K562 (cell line): ENCODE measurements at regions not wholly inside any gene's neighbourhood (a gene's known extent, or its start where the extent isn't known, plus 50 kb on each side); places are given as distances from the start of the nearest gene placed in this dataset.
A peak's percentile ranks its signal among the peaks of the same experiment; 100 is the strongest.

Experiments
- ATAC-seq: fragments of 200-7000 bp; cut with Tn5 transposase; 3 replicates; pipeline ENCODE4 v1.9.1; 2020; ENCODE audit warnings: moderate library complexity
- BruUV-seq: library from RNA; stranded (reverse); fragments of 400-500 nt; replicated peaks from 2 replicates; lab custom pipeline; 2021; lab: Mats Ljungman, UMichigan
- CTCF ChIA-PET: fragments of 300-600 bp; formaldehyde crosslinking; extraction: SDS; loops from one replicate; lab custom pipeline; 2021; ENCODE audit warnings: low intra/inter-chr PET ratio; lab: Yijun Ruan, JAX
- POLR2A ChIA-PET: fragments of 300-600, 350-650 bp; sonication (Branson Sonifier 250); formaldehyde crosslinking; extraction: SDS; loops from one replicate; lab custom pipeline; 2021; ENCODE audit warnings: antibody characterized with exemption, inconsistent platforms; lab: Yijun Ruan, JAX
- DNase-seq, 4 experiments: peaks; one replicate each; pipeline versions ENCODE4 v3.0.0 to v3.0.0-alpha.2; 2011 to 2018; ENCODE audit warnings: low spot score in 3 of 4, mixed read lengths in 3 of 4; ENCODE audit errors: extremely low read depth in 1 of 4
- FAIRE-seq: peaks from 2 replicates; lab custom pipeline; 2011; peaks lifted over from hg19 to GRCh38; lab: Jason Lieb, UNC
- H2AFZ ChIP-seq: 2 replicates; pipeline ENCODE4 v1.6.0; 2011; ENCODE audit warnings: low read depth, low read length, control low read depth, inconsistent platforms
- H3K27ac ChIP-seq: fragments of 200-600 bp; 3 replicates; pipeline ENCODE4 v1.8.0; 2011; ENCODE audit warnings: low read depth, mild to moderate bottlenecking, control low read depth, inconsistent platforms, low read length, moderate library complexity, mixed read lengths; ENCODE audit errors: extremely low read depth
- H3K27me3 ChIP-seq, 2 experiments: fragments of 300-600 bp in 1 of 2; 2 replicates in 1 of 2; 3 replicates in 1 of 2; pipeline versions ENCODE4 v1.6.0 to v1.8.0; 2011; ENCODE audit warnings: inconsistent platforms in 2 of 2, low read length in 2 of 2, mild to moderate bottlenecking in 1 of 2, mixed read lengths in 1 of 2, moderate library complexity in 1 of 2; ENCODE audit not compliant: control insufficient read depth in 2 of 2, insufficient read depth in 2 of 2
- H3K36me3 ChIP-seq: fragments of 300-600 bp; 3 replicates; pipeline ENCODE4 v1.8.0; 2011; ENCODE audit warnings: mild to moderate bottlenecking, low read length, inconsistent platforms; ENCODE audit not compliant: control insufficient read depth, insufficient read depth
- H3K4me1 ChIP-seq, 2 experiments: fragments of 200-600 bp in 1 of 2; replicated peaks in 1 of 2; 2 replicates in 1 of 2; 3 replicates in 1 of 2; pipeline versions ENCODE4 v1.5.1 to v1.8.0; 2011; ENCODE audit warnings: inconsistent platforms in 2 of 2, low read length in 2 of 2, mild to moderate bottlenecking in 1 of 2, mixed read lengths in 1 of 2, moderate library complexity in 1 of 2; ENCODE audit not compliant: control insufficient read depth in 2 of 2, insufficient read depth in 2 of 2
- H3K4me2 ChIP-seq: 2 replicates; pipeline ENCODE4 v1.6.1; 2011; ENCODE audit warnings: low read length, control low read depth, inconsistent platforms, mixed read lengths; ENCODE audit not compliant: insufficient read depth
- H3K4me3 ChIP-seq: fragments of 200-600 bp; sonication (generic), shearing (Covaris generic); 2 replicates; pipeline ENCODE4 v1.5.1; 2016; ENCODE audit warnings: control low read depth, inconsistent platforms
- H3K79me2 ChIP-seq: fragments of 200-600 bp; 3 replicates; pipeline ENCODE4 v1.8.0; 2011; ENCODE audit warnings: low read length, inconsistent platforms; ENCODE audit not compliant: control insufficient read depth, insufficient read depth
- H3K9ac ChIP-seq, 2 experiments: 2 replicates each; pipeline versions ENCODE4 v1.6.0 to v1.6.1; 2011; ENCODE audit warnings: low read depth in 2 of 2, low read length in 2 of 2, control low read depth in 1 of 2, inconsistent platforms in 1 of 2, mild to moderate bottlenecking in 1 of 2, mixed read lengths in 1 of 2; ENCODE audit not compliant: insufficient read depth in 1 of 2
- H3K9me1 ChIP-seq: one replicate; pipeline ENCODE4 v1.6.0; 2011; ENCODE audit warnings: inconsistent platforms, mild to moderate bottlenecking, low read length, moderate library complexity; ENCODE audit not compliant: control insufficient read depth, insufficient read depth
- H3K9me3 ChIP-seq: replicated peaks from 2 replicates; pipeline ENCODE4 v1.5.1; 2011; ENCODE audit warnings: low read depth, low read length, inconsistent platforms; ENCODE audit not compliant: control insufficient read depth, insufficient read depth
- H4K20me1 ChIP-seq: replicated peaks from 2 replicates; pipeline ENCODE4 v1.6.1; 2011; ENCODE audit warnings: low read length, inconsistent platforms, mixed read lengths; ENCODE audit not compliant: control insufficient read depth, insufficient read depth
- DACH1 ChIP-seq: fragments of 450-650 bp; IDR thresholded peaks from 2 replicates; pipeline ENCODE4 v1.6.1; 2018; ENCODE audit not compliant: partially characterized antibody
- EP400 ChIP-seq: fragments of 450-650 bp; IDR thresholded peaks from 2 replicates; pipeline ENCODE4 v1.6.1; 2017; ENCODE audit warnings: antibody characterized with exemption, mild to moderate bottlenecking, moderate library complexity
- FOXP1 ChIP-seq: sonication (generic); formaldehyde crosslinking; IDR thresholded peaks from 2 replicates; pipeline ENCODE4 v1.8.0; 2022; ENCODE audit warnings: mild to moderate bottlenecking, missing genetic modification reagents
- RFX5 ChIP-seq: IDR thresholded peaks from 2 replicates; pipeline ENCODE4 v1.6.1; 2011; ENCODE audit warnings: low read depth, mild to moderate bottlenecking, improper control_type of control experiment, low read length
- SMAD4 ChIP-seq: fragments of 250-450 bp; sonication (Bioruptor Pico); conservative IDR thresholded peaks from 2 replicates; pipeline ENCODE4 v1.8.0; 2021; ENCODE audit warnings: inconsistent platforms, mild to moderate bottlenecking, moderate library complexity
- TCF15 ChIP-seq: fragments of 250-450 bp; sonication (Bioruptor Pico); IDR thresholded peaks from 2 replicates; pipeline ENCODE4 v1.8.0; 2022; ENCODE audit warnings: moderate library complexity, mild to moderate bottlenecking, inconsistent platforms
- ZNF311 ChIP-seq: fragments of 250-450 bp; sonication (Bioruptor Pico); IDR thresholded peaks from 2 replicates; pipeline ENCODE4 v1.4.0; 2020; ENCODE audit warnings: mild to moderate bottlenecking, moderate library complexity
- WGBS: fragments of 100-300 bp; shearing (Covaris generic); methylation state at CpG from one replicate; pipeline ENCODE4 v1.1.6; 2016; ENCODE audit warnings: low coverage, mixed read lengths; ENCODE audit not compliant: insufficient coverage; ENCODE audit errors: missing lambda C conversion rate; 5-methylcytosine and 5-hydroxymethylcytosine counted together
- in situ Hi-C: fragments of 300-500 bp; cut with MboI; formaldehyde crosslinking; loops from 4 replicates; pipeline ENCODE4 v1.15.0; 2018; ENCODE audit warnings: inconsistent platforms, mixed read lengths
- intact Hi-C: fragments of 100-400 bp; cut with micrococcal nuclease; formaldehyde crosslinking; loops from 2 replicates; pipeline ENCODE4 v1.14.2; 2022
- TF ChIP-seq, protein P1 (sequence below): sonication (generic); formaldehyde crosslinking; IDR thresholded peaks from 2 replicates; pipeline ENCODE4 v1.5.0; 2020; ENCODE audit warnings: missing genetic modification reagents

DNA sequence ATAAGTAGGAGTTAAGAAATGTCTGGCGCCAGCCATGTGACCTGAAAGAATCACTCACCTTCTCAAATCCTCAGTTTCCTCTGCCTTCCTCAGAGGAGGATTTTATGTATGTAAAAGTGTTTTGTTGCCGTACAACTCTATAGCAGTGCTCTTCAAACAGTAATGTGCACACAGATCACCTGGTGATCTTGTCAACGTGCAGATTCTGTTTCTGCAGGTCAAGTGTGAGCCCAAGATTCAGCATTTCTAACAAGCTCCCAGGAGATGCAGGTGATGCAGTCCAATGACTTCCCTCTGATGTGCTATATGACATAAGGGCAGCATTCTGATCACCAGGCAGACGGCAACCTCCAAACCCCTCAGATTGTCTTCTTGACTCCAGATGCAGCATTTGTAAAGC, 83.7 kb downstream of the CDC7 start (continued):
- no peak for TF ChIP-seq FOXP1 (CRISPR knock-in tag)

DNA sequence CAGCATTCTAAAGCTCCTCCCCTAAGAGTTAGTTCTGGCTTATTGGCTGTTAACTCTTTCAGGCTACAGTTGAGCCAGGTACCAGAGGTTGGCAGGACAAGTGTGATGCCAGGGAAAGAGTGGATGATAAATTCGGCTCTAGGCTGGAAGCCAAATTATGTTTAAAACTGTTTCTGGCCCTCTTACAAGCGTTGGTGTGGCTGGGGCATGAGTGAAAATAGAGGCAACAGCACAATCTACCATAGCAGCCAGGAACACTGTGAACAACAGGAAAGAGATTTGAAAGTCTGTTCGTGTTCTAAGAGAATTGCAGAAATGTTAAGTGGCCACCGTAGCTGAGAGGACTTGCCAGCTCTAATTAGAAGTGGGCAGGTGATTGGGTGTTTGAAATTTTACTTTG, 84.2 kb downstream of the CDC7 start:
- Histone ChIP-seq H3K9me1 (no peaks in the 10 kb centered on the region), H3K4me2 (no peak overlapping the region), H3K27me3 (no peaks in the 10 kb centered on the region), H2AFZ (peak overlapping the region; percentile 74), H3K9ac (no peak overlapping the region), H3K36me3 (no peaks in the 10 kb centered on the region), H4K20me1 (no peaks in the 10 kb centered on the region), H3K4me1 (peaks cover 0 to 3% of the 10 kb centered on the region in 2 experiments; a peak in 1 of 5 replicates), H3K79me2 (no peaks in the 10 kb centered on the region), H3K9me3 (no peaks in the 10 kb centered on the region), H3K4me3 (no peak overlapping the region), H3K27ac (no peak overlapping the region)
- in situ Hi-C loops: no loop called here
- FAIRE-seq (no peak), ATAC-seq (no peak), DNase-seq (no peak)
- ChIA-PET POLR2A (no interaction called here), CTCF (no interaction called here)
- TF ChIP-seq ZNF311 (CRISPR knock-in tag) (no peak), DACH1 (no peak), SMAD4 (no peak), TCF15 (CRISPR knock-in tag) (no peak), EP400 (no peak), RFX5 (no peak)
- TF ChIP-seq, protein P1, sequence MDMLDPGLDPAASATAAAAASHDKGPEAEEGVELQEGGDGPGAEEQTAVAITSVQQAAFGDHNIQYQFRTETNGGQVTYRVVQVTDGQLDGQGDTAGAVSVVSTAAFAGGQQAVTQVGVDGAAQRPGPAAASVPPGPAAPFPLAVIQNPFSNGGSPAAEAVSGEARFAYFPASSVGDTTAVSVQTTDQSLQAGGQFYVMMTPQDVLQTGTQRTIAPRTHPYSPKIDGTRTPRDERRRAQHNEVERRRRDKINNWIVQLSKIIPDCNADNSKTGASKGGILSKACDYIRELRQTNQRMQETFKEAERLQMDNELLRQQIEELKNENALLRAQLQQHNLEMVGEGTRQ (CRISPR knock-in tag): no peak
- BruUV-seq: no TSS peak
- 2% methylated on average over 4 of the region's 4 CpGs for WGBS
- intact Hi-C loops: no loop called here
